HepG2 (cell line): ENCODE measurements at regions not wholly inside any gene's neighbourhood (a gene's known extent, or its start where the extent isn't known, plus 50 kb on each side); places are given as distances from the start of the nearest gene placed in this dataset.

Experiments
- BHLHE40 ChIP-seq: IDR thresholded peaks from 2 replicates; pipeline ENCODE4 v1.6.1; 2011; ENCODE audit warnings: low read length, improper control_type of control experiment
- FOXK2 ChIP-seq: fragments of 450-650 bp; IDR thresholded peaks from 2 replicates; pipeline ENCODE4 v1.6.1; 2016
- GABPB1 ChIP-seq: IDR thresholded peaks from 2 replicates; pipeline ENCODE4 v1.6.1; 2016; ENCODE audit warnings: mild to moderate bottlenecking, missing genetic modification reagents, moderate library complexity, missing compliant biosample characterization
- KAT2B ChIP-seq: fragments of 150-350 bp; IDR thresholded peaks from 2 replicates; pipeline ENCODE4 v1.6.1; 2014; ENCODE audit warnings: low read depth, low read length, borderline replicate concordance
- MTF1 ChIP-seq: sonication (generic); formaldehyde crosslinking; IDR thresholded peaks from 2 replicates; pipeline ENCODE4 v1.5.0; 2020; ENCODE audit warnings: missing genetic modification reagents
- SP5 ChIP-seq: IDR thresholded peaks from 2 replicates; pipeline ENCODE4 v1.6.1; 2016; ENCODE audit warnings: low read depth, borderline replicate concordance
- TF ChIP-seq, protein P1 (sequence below): sonication (generic); formaldehyde crosslinking; IDR thresholded peaks from 2 replicates; pipeline ENCODE4 v1.5.1; 2020; ENCODE audit warnings: mild to moderate bottlenecking, missing genetic modification reagents
- TF ChIP-seq, protein P2 (sequence below): sonication (generic); formaldehyde crosslinking; conservative IDR thresholded peaks from 2 replicates; pipeline ENCODE4 v1.4.0; 2020; ENCODE audit warnings: mild to moderate bottlenecking, missing genetic modification reagents, moderate library complexity
- TF ChIP-seq, protein P3 (sequence below): IDR thresholded peaks from 2 replicates; pipeline ENCODE4 v1.6.1; 2012; ENCODE audit warnings: low read length, improper control_type of control experiment
- TF ChIP-seq, protein P4 (sequence below): sonication (generic); formaldehyde crosslinking; IDR thresholded peaks from 2 replicates; pipeline ENCODE4 v1.4.0; 2020; ENCODE audit warnings: mild to moderate bottlenecking, missing genetic modification reagents
- TF ChIP-seq, protein P5 (sequence below): sonication (generic); IDR thresholded peaks from 2 replicates; pipeline ENCODE4 v1.6.1; 2016; ENCODE audit warnings: low read depth, borderline replicate concordance
- TF ChIP-seq, protein P6 (sequence below): sonication (generic); formaldehyde crosslinking; IDR thresholded peaks from 2 replicates; pipeline ENCODE4 v1.4.0; 2020; ENCODE audit warnings: missing genetic modification reagents

DNA sequence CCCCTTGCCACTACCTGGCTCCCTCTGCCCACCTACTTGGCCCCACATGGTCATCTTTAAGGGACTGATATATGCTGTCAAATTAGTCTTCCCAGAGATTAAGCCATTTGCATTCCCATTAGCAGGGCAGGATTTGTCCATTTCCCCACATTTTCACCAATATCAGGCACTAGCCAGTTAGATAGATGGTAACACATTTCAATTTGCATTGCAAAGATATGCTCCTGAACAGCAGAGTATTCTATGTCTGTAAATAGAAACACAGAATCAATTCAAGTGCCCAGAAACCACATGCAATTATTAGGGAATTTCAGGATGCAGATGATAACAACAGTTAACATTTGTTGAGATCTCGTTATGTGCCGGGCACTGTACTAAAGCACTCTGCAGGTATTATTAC is 92.6 kb upstream of the IL12B start:
- TF ChIP-seq, protein P1, sequence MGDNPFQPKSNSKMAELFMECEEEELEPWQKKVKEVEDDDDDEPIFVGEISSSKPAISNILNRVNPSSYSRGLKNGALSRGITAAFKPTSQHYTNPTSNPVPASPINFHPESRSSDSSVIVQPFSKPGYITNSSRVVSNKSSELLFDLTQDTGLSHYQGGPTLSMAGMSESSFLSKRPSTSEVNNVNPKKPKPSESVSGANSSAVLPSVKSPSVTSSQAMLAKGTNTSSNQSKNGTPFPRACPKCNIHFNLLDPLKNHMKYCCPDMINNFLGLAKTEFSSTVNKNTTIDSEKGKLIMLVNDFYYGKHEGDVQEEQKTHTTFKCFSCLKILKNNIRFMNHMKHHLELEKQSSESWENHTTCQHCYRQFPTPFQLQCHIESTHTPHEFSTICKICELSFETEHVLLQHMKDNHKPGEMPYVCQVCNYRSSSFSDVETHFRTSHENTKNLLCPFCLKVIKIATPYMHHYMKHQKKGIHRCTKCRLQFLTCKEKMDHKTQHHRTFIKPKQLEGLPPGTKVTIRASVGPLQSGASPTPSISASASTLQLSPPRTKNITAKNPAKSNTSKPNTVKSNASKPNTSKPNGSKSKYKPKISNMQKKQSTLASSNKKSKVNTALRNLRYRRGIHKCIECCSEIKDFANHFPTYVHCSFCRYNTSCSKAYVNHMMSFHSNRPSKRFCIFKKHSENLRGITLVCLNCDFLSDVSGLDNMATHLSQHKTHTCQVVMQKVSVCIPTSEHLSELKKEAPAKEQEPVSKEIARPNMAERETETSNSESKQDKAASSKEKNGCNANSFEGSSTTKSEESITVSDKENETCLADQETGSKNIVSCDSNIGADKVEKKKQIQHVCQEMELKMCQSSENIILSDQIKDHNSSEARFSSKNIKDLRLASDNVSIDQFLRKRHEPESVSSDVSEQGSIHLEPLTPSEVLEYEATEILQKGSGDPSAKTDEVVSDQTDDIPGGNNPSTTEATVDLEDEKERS (CRISPR knock-in tag), result no peak
- TF ChIP-seq, protein P2, sequence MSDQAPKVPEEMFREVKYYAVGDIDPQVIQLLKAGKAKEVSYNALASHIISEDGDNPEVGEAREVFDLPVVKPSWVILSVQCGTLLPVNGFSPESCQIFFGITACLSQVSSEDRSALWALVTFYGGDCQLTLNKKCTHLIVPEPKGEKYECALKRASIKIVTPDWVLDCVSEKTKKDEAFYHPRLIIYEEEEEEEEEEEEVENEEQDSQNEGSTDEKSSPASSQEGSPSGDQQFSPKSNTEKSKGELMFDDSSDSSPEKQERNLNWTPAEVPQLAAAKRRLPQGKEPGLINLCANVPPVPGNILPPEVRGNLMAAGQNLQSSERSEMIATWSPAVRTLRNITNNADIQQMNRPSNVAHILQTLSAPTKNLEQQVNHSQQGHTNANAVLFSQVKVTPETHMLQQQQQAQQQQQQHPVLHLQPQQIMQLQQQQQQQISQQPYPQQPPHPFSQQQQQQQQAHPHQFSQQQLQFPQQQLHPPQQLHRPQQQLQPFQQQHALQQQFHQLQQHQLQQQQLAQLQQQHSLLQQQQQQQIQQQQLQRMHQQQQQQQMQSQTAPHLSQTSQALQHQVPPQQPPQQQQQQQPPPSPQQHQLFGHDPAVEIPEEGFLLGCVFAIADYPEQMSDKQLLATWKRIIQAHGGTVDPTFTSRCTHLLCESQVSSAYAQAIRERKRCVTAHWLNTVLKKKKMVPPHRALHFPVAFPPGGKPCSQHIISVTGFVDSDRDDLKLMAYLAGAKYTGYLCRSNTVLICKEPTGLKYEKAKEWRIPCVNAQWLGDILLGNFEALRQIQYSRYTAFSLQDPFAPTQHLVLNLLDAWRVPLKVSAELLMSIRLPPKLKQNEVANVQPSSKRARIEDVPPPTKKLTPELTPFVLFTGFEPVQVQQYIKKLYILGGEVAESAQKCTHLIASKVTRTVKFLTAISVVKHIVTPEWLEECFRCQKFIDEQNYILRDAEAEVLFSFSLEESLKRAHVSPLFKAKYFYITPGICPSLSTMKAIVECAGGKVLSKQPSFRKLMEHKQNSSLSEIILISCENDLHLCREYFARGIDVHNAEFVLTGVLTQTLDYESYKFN (CRISPR knock-in tag), result no peak
- TF ChIP-seq, protein P3, sequence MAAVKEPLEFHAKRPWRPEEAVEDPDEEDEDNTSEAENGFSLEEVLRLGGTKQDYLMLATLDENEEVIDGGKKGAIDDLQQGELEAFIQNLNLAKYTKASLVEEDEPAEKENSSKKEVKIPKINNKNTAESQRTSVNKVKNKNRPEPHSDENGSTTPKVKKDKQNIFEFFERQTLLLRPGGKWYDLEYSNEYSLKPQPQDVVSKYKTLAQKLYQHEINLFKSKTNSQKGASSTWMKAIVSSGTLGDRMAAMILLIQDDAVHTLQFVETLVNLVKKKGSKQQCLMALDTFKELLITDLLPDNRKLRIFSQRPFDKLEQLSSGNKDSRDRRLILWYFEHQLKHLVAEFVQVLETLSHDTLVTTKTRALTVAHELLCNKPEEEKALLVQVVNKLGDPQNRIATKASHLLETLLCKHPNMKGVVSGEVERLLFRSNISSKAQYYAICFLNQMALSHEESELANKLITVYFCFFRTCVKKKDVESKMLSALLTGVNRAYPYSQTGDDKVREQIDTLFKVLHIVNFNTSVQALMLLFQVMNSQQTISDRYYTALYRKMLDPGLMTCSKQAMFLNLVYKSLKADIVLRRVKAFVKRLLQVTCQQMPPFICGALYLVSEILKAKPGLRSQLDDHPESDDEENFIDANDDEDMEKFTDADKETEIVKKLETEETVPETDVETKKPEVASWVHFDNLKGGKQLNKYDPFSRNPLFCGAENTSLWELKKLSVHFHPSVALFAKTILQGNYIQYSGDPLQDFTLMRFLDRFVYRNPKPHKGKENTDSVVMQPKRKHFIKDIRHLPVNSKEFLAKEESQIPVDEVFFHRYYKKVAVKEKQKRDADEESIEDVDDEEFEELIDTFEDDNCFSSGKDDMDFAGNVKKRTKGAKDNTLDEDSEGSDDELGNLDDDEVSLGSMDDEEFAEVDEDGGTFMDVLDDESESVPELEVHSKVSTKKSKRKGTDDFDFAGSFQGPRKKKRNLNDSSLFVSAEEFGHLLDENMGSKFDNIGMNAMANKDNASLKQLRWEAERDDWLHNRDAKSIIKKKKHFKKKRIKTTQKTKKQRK, result no peak
- TF ChIP-seq, protein P4, sequence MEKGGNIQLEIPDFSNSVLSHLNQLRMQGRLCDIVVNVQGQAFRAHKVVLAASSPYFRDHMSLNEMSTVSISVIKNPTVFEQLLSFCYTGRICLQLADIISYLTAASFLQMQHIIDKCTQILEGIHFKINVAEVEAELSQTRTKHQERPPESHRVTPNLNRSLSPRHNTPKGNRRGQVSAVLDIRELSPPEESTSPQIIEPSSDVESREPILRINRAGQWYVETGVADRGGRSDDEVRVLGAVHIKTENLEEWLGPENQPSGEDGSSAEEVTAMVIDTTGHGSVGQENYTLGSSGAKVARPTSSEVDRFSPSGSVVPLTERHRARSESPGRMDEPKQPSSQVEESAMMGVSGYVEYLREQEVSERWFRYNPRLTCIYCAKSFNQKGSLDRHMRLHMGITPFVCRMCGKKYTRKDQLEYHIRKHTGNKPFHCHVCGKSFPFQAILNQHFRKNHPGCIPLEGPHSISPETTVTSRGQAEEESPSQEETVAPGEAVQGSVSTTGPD (CRISPR knock-in tag), result no peak
- TF ChIP-seq FOXK2 (no peak), BHLHE40 (no peak), GABPB1 (no peak), KAT2B (no peak), MTF1 (CRISPR knock-in tag) (no peak), SP5 (CRISPR knock-in tag) (no peak)
- TF ChIP-seq, protein P5, sequence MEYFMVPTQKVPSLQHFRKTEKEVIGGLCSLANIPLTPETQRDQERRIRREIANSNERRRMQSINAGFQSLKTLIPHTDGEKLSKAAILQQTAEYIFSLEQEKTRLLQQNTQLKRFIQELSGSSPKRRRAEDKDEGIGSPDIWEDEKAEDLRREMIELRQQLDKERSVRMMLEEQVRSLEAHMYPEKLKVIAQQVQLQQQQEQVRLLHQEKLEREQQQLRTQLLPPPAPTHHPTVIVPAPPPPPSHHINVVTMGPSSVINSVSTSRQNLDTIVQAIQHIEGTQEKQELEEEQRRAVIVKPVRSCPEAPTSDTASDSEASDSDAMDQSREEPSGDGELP, result no peak
- TF ChIP-seq, protein P6, sequence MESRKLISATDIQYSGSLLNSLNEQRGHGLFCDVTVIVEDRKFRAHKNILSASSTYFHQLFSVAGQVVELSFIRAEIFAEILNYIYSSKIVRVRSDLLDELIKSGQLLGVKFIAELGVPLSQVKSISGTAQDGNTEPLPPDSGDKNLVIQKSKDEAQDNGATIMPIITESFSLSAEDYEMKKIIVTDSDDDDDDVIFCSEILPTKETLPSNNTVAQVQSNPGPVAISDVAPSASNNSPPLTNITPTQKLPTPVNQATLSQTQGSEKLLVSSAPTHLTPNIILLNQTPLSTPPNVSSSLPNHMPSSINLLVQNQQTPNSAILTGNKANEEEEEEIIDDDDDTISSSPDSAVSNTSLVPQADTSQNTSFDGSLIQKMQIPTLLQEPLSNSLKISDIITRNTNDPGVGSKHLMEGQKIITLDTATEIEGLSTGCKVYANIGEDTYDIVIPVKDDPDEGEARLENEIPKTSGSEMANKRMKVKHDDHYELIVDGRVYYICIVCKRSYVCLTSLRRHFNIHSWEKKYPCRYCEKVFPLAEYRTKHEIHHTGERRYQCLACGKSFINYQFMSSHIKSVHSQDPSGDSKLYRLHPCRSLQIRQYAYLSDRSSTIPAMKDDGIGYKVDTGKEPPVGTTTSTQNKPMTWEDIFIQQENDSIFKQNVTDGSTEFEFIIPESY (CRISPR knock-in tag), result no peak
